NCI-H345 (cell line): ENCODE measurements at regions not wholly inside any gene's neighbourhood (a gene's known extent, or its start where the extent isn't known, plus 50 kb on each side); places are given as distances from the start of the nearest gene placed in this dataset.

Source experiments
- DNase-seq: peaks from one replicate; lab custom pipeline; 2025; lab: John Stamatoyannopoulos, UW

DNA sequence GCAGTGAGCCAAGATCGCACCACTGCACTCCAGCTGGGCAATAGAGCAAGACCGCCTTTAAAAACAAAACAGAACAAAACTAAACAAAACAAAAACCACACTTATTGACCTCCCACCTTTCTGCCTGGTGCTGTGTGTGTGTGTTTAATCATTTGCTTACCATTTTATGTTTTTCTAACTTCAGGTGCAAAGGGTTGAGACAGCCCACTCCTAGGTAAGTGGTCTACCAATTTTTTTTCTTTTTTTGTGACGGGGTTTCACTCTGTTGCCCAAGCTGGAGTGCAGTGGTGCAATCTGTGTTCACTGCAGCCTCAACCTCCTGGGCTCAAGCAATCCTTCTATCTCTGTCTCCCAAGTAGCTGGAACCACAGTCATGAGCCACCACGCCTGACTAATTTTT is 65.8 kb downstream of the SALL1 start:
- DNase-seq = no peak

DNA sequence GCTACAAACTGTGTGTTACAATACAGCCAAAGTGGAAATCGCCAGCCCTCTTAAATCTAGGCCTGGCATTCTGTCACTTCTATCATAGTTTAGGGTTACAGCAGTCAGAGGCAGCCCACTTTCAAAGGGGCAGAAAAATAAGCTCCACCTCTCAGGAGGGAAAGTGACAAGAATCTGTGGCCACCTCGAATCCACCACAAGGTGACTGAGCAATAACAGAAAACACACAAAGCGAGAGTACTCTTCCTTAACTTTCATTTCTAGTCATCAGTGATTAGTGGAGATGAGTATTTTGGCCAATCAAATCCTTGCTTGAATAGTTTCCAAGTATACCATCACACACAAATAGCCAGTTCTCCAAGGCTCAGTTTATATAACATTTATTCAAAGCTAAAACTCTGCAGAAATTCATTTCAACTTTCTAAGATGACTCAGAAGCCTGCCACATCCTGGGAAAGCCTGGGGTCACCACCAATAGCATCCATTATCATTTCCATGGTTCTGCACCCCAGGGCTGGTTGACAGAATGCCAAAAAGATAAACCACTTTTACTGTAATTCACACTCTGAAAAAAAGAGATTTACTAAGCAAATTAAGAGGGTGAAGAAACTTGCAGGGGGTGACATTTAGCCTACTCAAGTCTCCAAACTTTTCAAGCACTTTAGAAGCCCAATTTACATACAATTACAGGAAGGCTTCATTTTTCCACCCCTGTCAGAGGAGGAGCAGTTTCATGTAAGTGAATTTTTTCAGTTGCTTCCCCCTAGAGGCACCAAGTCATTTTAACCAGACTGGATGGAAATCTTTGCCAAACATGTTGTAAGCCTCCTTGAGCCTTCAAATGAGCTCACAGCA is 66.8 kb downstream of the SALL1 start:
- DNase-seq = no peak

DNA sequence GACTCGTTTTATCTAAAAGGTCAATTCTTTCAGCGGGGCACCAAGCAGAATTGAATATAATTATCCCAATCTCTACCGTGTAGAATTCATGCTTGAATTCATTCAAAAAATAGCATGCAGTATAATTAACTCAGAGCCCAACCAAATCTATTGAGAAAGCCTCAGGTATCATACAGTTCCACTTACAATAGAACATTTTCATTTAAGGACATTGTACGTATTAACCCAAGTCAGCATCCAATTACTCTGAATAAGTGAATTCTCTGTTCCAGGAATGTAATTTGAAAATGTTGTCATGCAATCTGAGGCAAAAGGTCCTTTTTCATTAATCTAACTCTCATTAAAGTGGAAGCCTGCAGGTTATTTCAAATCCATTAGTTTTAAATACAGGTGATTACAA is 78.5 kb downstream of the SALL1 start:
- no peak for DNase-seq

DNA sequence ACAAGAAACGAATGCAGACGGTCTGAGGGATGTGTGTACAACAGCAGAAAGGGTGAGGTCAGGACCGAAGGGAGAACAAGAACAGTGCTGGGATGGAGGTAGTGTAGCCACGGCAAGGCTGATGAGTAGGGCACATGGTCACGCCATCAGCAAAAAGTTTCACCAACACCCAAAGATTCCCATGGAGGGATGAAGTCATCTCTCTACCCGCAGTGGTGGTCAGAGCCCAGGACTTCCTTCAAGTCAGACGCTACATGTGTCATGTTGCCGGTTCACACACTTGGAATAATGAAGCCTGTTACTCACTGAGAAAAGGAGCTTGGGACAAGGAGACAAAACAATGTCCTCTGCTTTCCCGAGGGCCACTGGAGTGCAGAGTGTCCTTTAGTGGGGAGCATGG is 79.7 kb downstream of the SALL1 start:
- DNase-seq = no peak

DNA sequence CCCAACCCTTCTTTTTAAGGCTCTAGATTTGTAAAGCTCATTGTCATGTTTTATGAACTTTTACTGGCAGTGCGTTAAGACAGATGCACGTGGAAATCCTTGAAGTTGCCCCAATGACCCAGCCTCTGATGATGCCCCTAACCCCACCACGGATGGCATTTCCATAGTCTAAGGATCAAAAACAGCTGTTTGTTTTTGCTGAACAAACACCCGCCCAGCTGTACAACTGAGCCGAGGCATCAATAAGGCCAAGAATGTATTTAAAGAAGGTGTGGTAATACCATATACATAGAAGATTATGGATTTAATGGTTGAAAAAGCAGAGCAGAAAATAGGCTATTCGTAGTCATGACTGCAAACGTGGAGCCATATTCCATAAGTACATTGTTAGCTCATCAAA is 83.7 kb downstream of the SALL1 start:
- DNase-seq = no peak

DNA sequence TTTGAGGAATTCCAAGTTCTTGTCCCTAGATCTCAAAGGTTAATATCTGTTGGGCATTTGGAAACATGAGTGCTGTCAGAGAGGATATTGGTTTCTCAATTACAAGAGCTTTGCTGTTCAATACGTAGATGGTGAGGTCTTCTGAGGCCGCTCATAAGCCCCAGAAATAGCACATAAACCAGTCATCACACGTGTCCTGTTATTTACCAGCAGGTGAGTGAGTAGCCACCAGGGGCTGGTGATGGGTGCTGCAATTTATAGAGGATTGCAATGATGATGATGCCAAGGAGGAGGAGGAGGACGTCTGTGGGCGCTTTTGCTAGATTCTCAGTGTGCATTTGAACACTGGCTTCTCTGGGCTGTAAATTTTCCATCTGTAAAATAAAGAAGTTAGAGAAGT is 89.0 kb downstream of the SALL1 start:
- no peak for DNase-seq

DNA sequence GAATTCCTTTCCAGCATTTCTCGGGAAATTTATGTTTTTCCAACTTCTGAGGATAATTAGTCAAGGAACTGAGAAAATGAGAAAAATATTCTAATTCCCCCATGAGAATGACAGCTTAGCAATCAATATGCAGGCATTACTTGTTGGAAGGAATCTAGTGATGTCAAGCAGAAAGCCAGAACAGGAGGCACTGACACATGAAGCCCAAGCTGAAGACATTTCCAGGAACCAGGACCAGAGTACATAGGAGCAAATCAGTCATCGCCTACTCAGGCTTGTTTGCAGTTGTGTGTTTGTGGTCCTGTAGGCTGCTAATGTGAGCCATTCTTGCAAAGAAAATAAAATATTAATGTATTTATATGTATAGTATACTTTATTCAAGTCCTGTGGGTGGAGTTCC is 89.7 kb downstream of the SALL1 start:
- no peak for DNase-seq

DNA sequence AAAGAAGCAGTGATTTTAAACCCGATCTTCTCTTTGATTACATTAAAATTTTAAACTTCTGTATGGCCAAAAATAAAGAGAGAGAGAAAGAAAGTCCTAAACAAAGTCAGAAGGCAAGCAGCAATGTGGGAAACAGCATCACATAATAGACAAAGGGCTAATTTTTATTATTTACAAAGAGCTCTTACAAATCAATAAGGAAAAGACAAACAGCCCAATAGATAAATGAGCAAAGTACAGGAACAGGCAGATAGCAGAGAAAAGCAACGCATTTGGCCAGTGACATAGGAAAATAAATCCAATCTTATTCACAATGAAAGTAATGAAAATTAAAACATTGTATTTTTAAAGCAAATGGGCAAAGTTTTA is 93.1 kb downstream of the SALL1 start:
- DNase-seq = no peak

DNA sequence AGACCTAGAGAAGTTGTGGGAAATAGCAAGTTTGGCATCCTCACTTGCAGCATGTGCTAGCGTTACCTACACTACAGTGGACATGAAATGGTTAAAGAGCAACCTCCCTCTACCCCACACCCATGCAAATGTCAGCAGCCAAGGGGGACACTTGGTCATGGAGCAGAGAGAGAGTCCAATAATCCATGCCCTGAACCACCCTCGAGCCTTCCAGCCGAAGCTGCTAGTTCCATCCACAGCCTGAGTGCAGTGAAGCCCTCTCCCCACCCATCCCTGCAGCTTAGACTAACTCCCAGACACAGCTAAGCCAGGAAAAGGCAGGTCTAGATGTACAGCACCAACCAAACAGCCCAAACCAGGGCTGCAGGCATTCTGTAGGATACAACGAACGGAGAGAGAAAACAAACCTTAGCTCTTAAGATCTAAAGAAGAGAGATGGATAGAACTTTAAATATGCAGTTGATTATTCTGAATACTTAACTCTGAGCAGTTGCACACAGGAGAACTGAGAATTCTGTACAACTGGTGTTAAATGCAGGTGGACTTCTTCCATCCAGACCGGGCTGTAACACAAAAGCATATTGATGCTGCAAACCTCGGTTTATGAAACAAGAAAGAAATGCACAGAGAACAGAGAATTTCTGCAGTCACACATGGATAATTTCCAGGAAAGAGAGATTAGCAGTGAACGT is 93.8 kb downstream of the SALL1 start:
- no peak for DNase-seq

DNA sequence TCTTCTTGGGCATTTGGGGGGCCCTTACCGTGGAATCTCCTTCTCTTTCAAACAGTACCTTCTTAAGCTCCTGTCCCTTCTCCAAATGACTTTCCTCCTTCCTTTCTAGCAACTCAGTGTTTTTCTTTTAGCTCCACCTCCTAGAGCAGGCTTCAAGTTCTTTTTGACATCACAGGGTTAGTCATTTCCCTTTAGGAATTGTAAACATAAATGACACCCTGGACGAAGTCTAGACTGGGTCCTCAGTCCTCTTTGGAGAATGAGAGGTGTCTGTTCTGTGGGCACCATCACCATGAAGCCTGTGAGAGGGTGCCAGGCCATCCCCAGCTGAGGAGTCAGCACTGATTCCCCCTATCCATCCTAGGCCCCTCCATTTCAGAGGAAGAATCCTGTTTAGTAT is 94.7 kb downstream of the SALL1 start:
- no peak for DNase-seq

DNA sequence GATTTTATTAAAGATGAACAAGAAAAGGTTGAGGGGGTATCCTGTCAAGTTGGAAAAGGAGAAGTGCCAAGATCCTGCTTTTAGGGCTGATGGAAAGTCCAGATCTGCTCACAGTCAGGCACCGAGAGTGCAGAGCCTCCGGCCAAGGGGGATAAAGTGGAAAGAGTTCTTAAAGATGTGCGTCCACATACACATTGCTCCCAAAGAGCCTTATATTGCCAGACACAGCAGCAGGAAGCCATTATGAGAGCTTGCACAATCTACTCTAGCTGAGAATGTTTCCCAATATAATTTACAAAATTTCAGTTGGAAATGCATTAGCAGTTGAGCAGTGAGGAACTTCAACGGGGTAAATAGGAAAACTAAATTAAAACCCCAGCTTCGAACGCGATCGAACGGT is 95.6 kb downstream of the SALL1 start:
- DNase-seq = no peak

DNA sequence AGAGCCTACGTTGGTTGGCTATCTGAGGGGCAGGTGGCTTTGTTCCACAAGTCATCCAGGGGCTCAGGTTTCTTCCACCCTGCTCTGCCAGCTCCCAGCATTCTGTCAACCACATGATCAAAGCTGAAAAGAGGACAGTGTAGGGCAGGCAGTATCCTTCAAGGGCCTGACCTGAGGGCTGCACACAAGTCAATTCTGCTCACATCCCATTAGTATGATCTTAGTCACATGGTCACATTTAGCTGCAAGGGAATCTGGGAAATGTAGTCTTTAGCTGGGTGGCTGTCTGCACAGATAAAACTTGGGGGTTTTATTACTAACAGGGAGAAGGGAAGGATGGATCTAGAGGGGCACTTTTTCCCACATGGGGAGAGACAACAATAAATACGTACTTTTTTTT is 97.3 kb downstream of the SALL1 start:
- no peak for DNase-seq

DNA sequence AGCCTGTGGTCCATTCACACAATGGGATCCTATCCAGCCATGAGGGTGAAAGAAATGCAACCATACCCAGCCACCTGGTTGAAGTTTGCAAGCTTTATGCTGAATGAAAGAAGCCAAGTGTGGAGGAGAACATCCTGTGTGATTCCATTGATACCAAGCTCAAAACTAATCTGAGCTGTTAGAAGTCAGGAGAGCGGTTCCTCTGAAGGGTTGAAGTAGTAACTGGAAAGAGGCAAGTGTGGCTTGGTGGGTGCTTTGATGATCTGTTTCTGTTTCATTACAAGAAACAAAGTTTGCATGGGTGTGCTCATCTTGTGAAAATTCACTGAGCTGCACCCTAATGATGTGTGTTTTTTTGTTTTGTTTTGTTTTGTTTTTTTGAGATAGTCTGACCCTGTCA is 99.4 kb downstream of the SALL1 start:
- DNase-seq = no peak

DNA sequence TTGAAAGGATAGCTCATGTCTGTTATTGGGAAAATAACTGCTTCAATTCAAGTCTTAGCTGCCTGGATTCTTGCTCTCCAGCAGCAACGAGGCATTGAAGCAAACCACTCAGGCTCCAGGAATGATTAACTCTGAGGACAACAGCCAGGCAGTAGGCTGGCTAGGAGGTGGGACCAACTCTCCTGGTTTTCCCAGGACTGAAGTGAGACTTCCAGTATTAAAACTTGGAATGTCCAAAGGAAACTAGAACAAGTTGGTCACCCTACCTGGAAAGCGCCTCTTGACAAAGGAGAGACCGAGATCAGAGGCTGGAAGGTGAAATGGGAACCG is 100.7 kb downstream of the SALL1 start:
- no peak for DNase-seq

DNA sequence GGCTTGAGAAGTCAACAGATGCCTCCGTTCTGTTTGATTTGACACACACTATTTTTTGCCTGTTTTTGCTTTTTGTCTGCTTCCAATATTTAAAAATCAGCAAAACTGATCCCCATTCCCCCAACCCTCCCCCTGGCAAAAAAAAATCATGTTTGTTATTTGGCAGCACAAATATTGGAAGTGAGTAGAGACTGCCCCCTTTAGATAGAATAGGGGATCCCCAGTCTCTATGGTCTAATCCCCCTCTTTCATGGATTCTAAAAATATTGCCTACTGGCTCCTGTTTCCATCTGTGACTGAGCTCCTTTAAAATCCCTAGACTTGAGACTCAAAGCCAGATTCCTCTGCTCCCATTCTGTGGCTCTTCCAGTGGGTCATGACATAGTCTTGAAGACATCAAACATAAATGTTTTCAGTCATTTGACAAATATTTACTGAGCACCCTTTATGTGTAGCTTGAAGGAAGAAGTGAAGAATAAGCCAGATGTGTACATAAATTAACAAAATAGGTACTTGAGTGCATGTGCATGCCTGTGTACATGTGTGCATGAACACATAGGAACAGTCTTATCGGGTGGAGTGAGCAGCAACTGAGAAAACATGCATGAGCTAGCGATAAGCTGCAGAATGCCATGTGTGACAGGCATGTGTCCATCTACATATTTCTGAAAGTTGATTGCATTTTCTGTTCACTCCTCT is 101.2 kb downstream of the SALL1 start:
- no peak for DNase-seq

DNA sequence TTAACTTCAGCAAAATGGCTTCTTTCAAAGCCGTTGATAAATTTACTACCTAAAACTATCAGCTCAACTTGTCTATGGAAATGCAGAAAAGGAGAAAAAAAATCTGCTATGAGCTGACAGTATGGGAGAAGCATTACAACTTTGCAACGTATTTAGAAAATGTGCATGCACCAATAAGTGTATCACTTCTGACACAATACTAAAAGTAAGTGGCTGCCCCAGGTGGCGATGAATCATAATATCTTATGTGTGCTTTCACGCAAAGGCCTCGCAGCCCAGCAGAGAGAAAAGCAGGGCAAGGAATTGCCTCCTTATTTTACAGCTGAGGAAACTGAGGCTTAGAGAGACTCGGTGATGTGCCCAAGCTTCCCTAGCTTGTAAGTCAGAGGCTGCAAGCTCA is 101.8 kb downstream of the SALL1 start:
- DNase-seq = no peak

DNA sequence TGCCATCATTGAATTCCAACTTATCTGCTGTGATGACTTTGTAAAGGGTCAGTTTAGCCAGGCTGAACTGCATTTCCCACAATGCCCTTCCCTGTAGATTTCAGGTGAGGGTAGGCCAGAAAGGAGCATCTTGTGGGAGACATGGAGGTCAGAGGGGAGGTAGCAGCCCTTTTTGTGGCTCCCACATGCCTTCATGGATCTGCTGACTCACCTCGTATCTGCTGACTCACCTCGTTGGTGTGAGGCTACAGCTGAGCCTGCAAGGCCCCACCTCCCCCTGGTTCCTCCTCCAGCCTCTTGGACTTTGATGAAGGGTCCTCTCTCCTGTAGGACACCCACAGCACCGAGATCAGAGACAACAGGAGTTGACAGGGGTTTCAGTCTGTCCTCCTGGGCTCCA is 102.5 kb downstream of the SALL1 start:
- no peak for DNase-seq

DNA sequence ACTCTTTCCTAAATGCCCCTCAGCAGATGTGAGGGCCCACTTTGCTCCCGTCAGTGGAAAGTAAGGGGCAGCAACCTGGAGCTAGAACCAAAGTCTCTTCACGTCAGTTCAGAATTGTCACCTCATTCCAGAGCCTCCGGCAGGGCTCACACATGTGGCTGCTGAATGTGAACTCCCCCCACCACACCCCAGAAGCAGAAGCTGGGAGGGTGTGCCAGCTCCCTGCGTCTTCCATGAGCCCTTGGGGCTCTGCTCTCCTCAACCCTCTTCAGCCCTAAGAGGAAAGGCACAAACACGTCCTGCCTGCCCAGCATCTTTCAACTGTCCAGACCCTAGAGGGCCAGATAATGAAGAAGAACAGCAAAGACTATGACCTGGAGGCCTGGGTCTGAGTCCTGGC is 105.3 kb downstream of the SALL1 start:
- DNase-seq = no peak

DNA sequence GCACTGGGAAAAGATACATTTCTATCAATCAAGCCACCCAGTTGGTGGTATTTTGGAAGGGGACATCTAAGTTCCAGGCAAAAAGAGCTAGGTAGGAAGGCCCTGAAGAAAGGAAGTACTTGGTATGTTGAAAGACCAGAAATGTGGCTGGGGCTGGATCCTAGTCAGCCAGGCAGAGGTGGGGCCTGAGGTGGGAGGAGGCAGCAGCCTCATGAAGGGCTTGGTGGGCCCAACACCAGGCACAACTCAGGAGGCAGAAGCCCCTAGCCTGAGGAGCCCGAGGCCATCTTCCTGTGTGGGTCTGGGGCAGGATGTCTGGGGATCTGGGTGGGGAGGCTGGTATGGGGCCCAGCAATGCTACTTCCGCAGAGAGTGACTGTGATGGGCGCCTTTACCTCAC is 105.9 kb downstream of the SALL1 start:
- DNase-seq = no peak

DNA sequence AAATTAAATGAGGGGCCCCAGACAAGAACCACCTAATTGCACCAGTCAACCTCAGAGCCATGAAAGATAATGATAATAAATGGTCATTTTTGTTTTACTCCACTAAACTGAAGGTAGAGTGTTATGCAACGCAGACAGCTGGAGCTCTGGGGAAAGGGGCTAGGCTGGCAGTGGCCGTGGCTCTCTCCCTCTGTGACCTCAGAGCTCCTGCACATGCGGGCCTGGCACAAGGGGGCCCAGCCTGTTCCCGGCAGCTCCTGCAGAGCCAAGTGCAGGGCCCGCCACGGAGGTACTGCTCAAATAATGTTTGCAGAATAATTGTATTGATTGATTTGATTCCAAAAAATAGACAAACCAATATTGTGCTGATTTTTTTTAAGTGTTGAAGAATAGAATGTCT is 109.5 kb downstream of the SALL1 start:
- no peak for DNase-seq

DNA sequence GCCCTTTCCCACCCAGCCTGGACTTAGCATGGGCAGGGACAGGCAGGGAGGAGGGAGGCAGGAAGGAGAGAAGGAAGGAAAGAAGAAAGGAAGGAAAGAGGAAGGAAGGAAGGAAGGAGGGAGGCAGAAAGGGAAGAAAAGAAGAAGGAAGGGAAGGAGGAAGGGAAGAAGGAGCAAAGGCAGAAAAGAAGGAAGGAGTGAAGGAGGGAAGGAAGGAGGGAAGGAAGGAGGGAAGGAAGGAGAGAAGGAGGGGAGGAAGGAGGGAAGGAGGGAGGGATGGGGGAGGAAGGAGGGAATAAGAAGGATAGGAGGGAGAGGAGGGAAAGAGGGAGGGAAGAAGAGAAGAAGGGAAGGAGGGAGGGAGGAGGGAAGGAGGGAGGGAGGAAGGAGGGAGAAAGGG is 110.4 kb downstream of the SALL1 start:
- no peak for DNase-seq

DNA sequence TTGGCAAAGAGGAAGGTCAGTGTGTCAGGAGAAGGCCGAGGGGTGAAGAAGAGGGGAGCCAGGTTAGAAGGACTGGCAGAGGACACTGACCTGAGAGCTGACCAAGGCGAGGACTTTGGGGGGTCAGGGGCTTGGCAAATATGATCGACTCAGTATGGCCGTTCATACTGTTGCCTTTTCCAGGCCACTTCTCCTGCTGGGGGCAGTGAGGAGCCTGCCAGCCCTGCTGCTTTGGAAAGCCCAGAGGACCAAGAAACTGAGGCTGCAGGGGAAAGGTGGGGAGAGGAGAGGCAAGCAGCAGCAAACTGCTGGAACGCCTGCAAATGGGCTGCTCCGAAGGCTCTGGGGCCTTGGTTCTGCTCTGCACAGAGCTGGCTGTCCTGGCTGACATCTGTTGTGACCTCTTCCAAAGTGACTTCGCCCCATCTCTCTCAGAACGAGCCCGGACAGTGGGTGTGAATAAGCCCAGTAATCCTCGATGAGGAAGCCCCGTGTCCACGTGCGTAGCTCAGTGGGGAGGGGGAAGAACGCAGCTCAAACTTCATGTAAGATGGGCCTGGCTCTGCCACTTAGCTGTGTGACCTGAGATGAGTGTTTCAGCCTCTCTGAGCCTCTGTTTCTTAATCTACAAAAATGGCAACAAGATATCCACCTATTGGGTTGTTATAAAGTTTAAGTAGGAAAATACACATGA is 111.3 kb downstream of the SALL1 start:
- no peak for DNase-seq

DNA sequence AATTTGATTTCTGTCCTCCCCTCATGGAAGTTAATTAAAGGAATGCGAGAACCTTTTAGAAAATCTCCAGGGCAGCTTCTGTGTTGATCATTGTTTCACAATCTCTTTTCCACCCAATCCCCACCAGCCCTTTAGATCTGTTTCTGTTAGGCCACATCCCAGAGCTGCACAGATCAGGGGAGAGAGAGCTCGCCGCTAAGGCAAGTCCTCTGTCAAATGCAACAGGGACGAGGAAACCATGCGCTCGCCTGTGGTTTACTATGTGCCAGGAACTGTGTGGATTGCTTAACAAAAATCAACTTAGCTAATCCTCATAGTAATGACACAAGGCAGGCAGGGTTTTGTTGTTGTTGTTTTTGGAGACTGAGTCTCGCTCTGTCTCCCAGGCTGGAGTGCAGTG is 115.4 kb downstream of the SALL1 start:
- DNase-seq = no peak
